NCI-H1092 (cell line): ENCODE measurements at regions not wholly inside any gene's neighbourhood (a gene's known extent, or its start where the extent isn't known, plus 50 kb on each side); places are given as distances from the start of the nearest gene placed in this dataset.

Source experiments
- DNase-seq: peaks from one replicate; lab custom pipeline; 2025; lab: John Stamatoyannopoulos, UW

- DNase-seq, result no peak
These were observed 125.9 kb upstream of the FSTL4 start for GRCh38 chr5:133738271-133738670.

DNA sequence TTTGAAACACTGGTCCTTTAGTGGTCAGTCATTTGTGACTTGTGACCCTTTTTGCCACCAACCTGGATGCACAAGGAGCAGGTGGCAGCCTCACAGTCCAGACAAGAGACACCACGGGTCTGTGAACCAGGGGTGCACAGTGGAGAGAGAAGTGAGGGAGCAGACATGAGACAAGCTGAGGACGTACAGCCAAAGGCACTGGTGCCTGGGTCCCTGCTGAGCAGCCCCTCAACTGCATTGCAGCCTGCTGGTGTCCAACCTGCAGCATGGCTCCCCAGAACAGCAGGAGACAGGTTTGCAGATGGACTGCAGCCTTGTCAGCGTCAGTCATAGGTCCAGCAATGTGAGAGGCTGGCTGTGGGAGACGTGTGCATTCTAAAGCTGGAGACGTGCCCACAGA is 124.2 kb upstream of the FSTL4 start:
- DNase-seq, result no peak

DNA sequence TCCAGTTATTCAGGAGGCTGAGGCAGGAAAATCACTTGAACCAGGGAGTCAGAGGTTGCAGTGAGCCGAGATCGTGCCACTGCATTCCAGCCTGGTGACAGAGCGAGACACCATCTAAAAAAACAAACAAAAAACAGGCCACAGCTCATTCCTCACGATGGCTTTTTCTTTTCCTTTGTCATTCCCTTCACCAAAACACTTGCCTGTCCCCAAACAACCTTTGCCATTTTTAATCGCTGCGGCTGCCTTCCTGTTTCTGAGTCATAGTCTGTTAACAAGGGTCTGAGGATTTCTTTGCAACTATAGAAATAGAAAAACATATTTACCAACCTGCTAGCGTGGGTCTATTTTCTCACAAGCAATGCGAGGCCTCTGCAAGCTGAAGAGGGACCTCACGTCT is 123.0 kb upstream of the FSTL4 start:
- DNase-seq, result no peak

- no peak for DNase-seq
These were observed 122.6 kb upstream of the FSTL4 start for GRCh38 chr5:133734916-133735315.

GRCh38 chr5:133732536-133732935 is 120.2 kb upstream of the FSTL4 start:
- DNase-seq, result no peak

DNA sequence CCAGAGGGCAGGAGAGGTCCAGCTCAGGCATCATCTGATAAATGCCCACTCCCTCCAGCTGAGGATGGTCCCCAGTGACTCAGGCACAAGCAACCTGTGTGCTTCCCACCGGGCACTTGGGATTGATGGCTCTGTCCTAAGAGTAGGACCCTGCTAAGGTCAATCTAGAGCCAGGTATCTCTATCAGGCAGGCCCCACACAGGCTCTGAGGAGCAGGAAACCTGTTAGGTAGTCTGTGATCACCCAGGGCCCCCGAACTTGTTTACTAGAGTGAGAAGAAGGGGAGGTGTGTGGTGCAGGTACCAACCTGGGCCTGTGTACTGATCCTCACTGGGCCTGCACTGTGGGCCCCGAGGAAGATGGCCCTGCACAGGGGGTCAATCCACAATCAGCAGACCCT is 119.6 kb upstream of the FSTL4 start:
- DNase-seq, result no peak

- DNase-seq, result no peak
These were observed 118.5 kb upstream of the FSTL4 start for GRCh38 chr5:133730866-133731265.

DNA sequence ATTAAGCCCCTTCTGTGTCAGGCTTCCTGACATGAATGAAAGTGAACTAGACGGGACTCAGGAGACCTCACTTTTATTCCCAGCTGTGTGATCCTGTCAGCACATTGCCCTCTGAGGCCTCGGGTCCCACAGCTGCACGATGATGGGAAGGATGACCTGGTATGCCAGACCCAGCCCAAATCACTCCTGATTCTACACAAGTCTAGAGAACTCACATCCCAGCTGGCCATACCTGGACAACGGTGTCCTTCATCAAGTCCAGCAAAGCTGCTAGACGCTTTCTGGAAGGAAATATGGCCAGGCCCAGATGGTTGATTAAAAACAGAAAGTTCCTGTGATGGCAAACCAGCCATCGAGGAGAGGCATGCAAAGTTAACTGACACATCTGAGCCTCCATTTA is 118.0 kb upstream of the FSTL4 start:
- DNase-seq, result no peak

- no peak for DNase-seq
These were observed 117.5 kb upstream of the FSTL4 start for GRCh38 chr5:133729800-133730199.

GRCh38 chr5:133728475-133728874 is 116.1 kb upstream of the FSTL4 start:
- no peak for DNase-seq

- DNase-seq, result no peak
These were observed 115.3 kb upstream of the FSTL4 start for GRCh38 chr5:133727636-133728035.

DNA sequence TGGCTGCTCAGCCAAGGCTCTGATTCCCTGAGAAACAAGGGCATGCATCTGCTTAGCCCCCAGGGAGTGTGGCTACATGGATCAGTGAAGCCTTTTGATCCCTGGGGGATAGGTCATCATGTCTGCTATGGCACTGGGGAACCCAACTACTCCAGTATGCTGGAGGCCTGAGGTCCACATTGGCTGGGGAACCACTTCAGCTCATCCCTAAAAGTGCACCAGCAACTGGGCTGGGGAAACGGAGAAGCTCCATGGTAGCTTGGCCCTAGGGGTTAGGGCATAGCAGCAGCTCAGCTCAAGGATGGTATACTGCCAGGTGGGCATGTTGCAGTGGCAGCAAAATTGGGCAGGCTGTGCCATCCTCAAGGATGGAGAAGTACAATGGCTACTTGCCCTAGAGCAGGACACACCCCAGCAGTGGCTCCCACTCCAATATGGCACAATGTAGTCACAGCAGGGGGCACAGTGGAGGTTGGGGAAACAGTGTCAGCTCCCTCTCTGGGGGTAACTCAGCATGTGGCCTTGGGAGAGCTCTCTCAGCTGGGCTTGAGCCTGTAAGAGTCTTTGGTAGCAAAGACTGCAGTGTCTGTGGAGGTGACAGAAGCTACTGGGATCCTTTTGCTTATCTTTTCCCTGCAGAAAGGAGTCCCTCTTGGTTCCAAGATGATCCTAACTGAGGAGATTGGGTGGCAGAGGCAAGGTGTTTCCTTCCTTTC is 111.5 kb upstream of the FSTL4 start:
- no peak for DNase-seq

- no peak for DNase-seq
These were observed 110.8 kb upstream of the FSTL4 start for GRCh38 chr5:133723126-133723525.

- no peak for DNase-seq
These were observed 109.0 kb upstream of the FSTL4 start for GRCh38 chr5:133721365-133721764.

DNA sequence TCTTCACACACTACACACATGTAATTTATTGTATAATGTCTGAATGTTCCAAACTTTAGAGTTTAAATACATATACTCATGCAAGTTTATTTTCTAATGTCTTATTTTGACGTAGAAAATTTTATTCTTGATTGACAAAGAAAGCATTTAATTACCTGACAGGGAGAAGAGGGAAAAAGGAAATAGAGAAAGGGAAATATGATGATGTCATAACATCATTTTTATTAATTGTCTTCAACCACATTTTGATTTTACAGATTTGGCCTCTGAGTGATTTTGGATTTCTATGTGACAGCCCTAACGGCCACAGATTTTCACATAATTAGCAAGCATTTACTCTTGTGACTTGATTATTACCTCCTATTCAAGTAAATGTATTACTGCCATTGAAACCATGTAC is 106.1 kb upstream of the FSTL4 start:
- no peak for DNase-seq

DNA sequence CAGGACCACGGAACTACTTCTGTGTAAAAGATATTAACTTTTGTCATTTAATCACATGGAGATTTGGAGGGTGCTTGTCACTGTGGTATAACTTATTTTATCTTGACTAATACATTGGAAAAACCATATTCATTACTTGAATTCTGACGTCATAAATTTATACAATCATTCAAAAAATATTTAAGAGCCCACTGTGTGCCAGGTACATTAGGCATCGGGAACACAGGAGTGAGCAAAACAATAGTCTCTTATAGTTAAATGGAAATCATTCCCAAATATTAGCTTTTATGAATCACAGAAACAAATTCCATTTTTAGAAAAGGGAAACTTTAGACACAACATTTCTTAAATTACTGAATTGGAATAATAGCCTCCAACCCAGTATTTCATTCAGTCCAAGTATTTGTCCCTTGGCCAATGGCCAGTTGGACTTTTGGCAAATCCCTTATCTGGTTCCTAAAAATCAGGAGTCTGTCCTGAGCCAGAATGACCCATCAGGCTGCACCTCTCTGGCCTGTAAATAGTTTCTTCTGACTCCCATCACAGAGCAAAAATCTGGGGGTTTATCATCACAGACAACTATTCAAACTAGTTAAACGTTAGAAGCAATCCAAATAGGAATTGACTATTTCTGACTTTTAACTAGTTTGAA is 104.3 kb upstream of the FSTL4 start:
- DNase-seq, result no peak

GRCh38 chr5:133715616-133716015 is 103.3 kb upstream of the FSTL4 start:
- no peak for DNase-seq

DNA sequence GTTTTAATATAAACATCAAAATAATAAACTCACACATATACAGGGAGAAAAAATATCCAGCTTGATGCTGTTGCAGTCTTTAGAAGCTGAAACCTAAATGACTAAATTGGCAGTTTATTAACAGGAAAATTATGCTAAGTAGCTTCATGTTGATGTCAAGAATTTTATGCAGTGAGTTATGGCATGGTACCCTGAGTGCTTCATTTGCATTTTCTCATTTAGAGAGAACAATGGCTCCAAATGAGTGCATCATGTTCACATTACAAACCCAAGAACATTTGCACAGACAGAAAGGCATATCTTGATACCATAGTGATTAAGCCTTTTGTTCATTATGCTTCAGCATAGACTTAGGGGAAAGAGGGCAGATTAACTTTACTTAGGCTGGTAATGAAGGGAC is 102.9 kb upstream of the FSTL4 start:
- DNase-seq, result no peak

DNA sequence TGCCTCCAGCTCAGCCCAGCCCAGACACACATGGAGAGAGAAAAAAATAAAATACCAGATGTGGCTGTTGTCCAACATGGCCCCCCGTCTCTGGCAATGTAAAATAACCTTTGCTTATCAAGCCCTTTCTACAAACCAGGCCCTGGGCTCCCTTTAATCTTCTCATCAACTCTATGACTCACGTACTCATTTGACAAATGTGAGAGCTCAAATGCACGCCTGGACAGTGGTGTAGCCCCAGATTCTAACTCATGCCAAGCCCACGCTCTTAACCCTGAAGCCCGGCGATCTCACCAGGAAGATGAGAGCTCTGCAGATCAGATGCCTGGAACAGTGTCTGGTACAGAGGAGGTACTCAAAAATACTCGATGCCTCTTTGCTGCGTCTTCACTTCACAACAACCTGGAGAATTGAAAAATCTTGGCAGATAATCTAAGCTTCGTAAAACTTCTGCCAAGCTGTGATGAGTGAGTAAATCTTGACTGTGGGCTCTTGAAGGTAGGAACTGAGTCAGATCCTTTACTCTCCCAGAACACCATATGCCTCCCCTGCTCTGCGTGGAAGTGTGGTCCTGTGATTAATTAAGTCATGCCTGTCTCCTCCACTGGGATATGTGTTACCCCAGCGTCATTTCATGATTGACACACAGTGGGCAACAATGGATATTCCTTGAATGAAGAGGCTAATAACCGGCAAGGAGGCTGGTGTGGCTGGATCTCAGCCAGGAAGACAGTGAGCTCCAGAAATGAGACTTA is 102.0 kb upstream of the FSTL4 start:
- no peak for DNase-seq

DNA sequence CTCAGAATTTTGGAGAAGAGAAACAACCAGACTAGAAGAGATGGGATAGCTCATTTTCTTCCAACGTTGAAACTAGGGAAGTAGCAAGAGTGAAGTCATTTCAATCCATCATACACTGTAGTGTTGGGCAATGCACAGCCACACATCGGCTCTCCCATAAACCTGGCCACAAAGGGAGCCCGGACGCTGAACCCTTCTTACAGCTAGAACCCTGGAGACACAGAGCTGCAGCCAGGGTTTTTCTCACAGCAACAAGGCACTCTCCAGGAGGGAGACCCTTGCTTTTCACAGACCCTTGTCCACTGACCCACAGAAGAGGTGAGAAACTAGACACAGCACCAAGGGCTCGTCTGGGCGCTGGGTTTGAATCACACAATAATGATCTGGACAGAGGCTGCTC is 101.4 kb upstream of the FSTL4 start:
- no peak for DNase-seq

- no peak for DNase-seq
These were observed 100.9 kb upstream of the FSTL4 start for GRCh38 chr5:133713209-133713608.

DNA sequence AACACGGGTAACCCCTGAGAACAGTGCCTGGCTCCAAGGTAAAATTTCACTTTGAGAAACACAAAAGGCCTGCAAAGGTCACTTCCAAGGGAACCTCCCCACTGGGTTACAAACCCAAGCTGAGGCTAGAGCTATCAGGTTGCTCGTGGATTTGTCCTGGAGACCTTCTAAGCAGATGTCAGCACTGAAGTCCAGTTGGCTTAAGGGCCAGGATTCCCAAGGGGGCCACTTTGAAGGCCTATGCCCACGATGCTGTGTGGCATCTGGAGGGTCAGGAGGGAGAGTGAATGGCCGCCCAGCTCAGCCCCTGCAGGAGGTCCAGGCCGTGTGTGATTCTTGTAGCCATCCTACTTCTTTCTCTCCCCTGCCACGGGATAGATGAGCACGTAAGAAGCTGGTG is 100.2 kb upstream of the FSTL4 start:
- no peak for DNase-seq

- no peak for DNase-seq
These were observed 96.9 kb upstream of the FSTL4 start for GRCh38 chr5:133709209-133709725.
